K562 (cell line): ENCODE measurements at regions not wholly inside any gene's neighbourhood (a gene's known extent, or its start where the extent isn't known, plus 50 kb on each side); places are given as distances from the start of the nearest gene placed in this dataset.

Experiments
- BHLHE40 ChIP-seq: IDR thresholded peaks from 2 replicates; pipeline ENCODE4 v1.6.1; 2011; ENCODE audit warnings: low read length, improper control_type of control experiment
- E4F1 ChIP-seq: fragments of 250-450 bp; sonication (Bioruptor Pico); IDR thresholded peaks from 2 replicates; pipeline ENCODE4 v1.5.0; 2021; ENCODE audit warnings: mild to moderate bottlenecking, borderline replicate concordance
- JUND ChIP-seq, 2 experiments: IDR thresholded peaks; 2 replicates in 1 of 2; 3 replicates in 1 of 2; pipeline ENCODE4 v1.6.1; 2011; ENCODE audit warnings: borderline replicate concordance in 2 of 2, low read depth in 2 of 2, low read length in 2 of 2, improper control_type of control experiment in 1 of 2, missing biosample characterization in 1 of 2, missing genetic modification characterization in 1 of 2, missing genetic modification reagents in 1 of 2
- MXI1 ChIP-seq: IDR thresholded peaks from 2 replicates; pipeline ENCODE4 v1.6.1; 2011; ENCODE audit warnings: low read depth, mild to moderate bottlenecking, improper control_type of control experiment, low read length
- POLR2AphosphoS2 ChIP-seq: IDR thresholded peaks from 2 replicates; pipeline ENCODE4 v1.6.1; 2012; ENCODE audit warnings: low read length, improper control_type of control experiment
- POLR2AphosphoS5 ChIP-seq: IDR thresholded peaks from 2 replicates; pipeline ENCODE4 v1.6.1; 2011; ENCODE audit warnings: mild to moderate bottlenecking, low read depth, low read length, moderate library complexity; ENCODE audit not compliant: control insufficient read depth, insufficient read depth
- SMAD1 ChIP-seq: fragments of 150-350 bp; IDR thresholded peaks from 2 replicates; pipeline ENCODE4 v1.6.1; 2014; ENCODE audit warnings: low read length, low read depth; ENCODE audit not compliant: partially characterized antibody
- SMARCE1 ChIP-seq: fragments of 450-650 bp; IDR thresholded peaks from 2 replicates; pipeline ENCODE4 v1.7.1; 2016; ENCODE audit warnings: mild to moderate bottlenecking
- TCF7 ChIP-seq: sonication (generic); IDR thresholded peaks from 2 replicates; pipeline ENCODE4 v1.6.1; 2016; ENCODE audit warnings: antibody characterized with exemption, borderline replicate concordance
- TEAD4 ChIP-seq, 2 experiments: sonication (generic) in 1 of 2; formaldehyde crosslinking in 1 of 2; IDR thresholded peaks; 2 replicates each; pipeline versions ENCODE4 v1.6.1 to v1.8.0; 2012 to 2022; ENCODE audit warnings: borderline replicate concordance in 1 of 2, inconsistent platforms in 1 of 2, low read length in 1 of 2, mild to moderate bottlenecking in 1 of 2, missing genetic modification reagents in 1 of 2
- TF ChIP-seq, protein P1 (sequence below): fragments of 250-450 bp; sonication (Bioruptor Pico); IDR thresholded peaks from 2 replicates; pipeline ENCODE4 v1.4.0; 2020; ENCODE audit warnings: mild to moderate bottlenecking, moderate library complexity
- TF ChIP-seq, protein P2 (sequence below), 2 experiments: fragments of 450-650 bp; formaldehyde crosslinking in 1 of 2; IDR thresholded peaks; 2 replicates each; pipeline versions ENCODE4 v1.4.0 to v1.6.1; 2014 to 2020; ENCODE audit warnings: mild to moderate bottlenecking in 2 of 2, borderline replicate concordance in 1 of 2, low read depth in 1 of 2
- TF ChIP-seq, protein P3 (sequence below): sonication (generic); formaldehyde crosslinking; IDR thresholded peaks from 2 replicates; pipeline ENCODE4 v1.8.1; 2023; ENCODE audit warnings: mild to moderate bottlenecking, missing genetic modification reagents
- TF ChIP-seq, protein P4 (sequence below), 2 experiments: fragments of 450-650 bp in 1 of 2; IDR thresholded peaks; 2 replicates each; pipeline ENCODE4 v1.6.1; 2011 to 2017; ENCODE audit warnings: low read depth in 2 of 2, antibody characterized with exemption in 1 of 2, borderline replicate concordance in 1 of 2, low read length in 1 of 2, mild to moderate bottlenecking in 1 of 2, mixed read lengths in 1 of 2; ENCODE audit not compliant: control insufficient read depth in 1 of 2

- TF ChIP-seq JUND (IDR thresholded peaks at IDR 0.05; ENCODE audit: borderline replicate concordance, low read depth, low read length) = no peak
- no peak for TF ChIP-seq JUND (tag; IDR thresholded peaks at IDR 0.05; ENCODE audit: borderline replicate concordance, low read depth, low read length)
- TF ChIP-seq SMAD1 = no peak
- TF ChIP-seq, protein P1, sequence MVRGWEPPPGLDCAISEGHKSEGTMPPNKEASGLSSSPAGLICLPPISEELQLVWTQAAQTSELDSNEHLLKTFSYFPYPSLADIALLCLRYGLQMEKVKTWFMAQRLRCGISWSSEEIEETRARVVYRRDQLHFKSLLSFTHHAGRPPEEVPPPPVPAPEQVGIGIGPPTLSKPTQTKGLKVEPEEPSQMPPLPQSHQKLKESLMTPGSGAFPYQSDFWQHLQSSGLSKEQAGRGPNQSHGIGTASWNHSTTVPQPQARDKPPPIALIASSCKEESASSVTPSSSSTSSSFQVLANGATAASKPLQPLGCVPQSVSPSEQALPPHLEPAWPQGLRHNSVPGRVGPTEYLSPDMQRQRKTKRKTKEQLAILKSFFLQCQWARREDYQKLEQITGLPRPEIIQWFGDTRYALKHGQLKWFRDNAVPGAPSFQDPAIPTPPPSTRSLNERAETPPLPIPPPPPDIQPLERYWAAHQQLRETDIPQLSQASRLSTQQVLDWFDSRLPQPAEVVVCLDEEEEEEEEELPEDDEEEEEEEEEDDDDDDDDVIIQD = no peak
- TF ChIP-seq SMARCE1 = no peak
- TF ChIP-seq, protein P2, sequence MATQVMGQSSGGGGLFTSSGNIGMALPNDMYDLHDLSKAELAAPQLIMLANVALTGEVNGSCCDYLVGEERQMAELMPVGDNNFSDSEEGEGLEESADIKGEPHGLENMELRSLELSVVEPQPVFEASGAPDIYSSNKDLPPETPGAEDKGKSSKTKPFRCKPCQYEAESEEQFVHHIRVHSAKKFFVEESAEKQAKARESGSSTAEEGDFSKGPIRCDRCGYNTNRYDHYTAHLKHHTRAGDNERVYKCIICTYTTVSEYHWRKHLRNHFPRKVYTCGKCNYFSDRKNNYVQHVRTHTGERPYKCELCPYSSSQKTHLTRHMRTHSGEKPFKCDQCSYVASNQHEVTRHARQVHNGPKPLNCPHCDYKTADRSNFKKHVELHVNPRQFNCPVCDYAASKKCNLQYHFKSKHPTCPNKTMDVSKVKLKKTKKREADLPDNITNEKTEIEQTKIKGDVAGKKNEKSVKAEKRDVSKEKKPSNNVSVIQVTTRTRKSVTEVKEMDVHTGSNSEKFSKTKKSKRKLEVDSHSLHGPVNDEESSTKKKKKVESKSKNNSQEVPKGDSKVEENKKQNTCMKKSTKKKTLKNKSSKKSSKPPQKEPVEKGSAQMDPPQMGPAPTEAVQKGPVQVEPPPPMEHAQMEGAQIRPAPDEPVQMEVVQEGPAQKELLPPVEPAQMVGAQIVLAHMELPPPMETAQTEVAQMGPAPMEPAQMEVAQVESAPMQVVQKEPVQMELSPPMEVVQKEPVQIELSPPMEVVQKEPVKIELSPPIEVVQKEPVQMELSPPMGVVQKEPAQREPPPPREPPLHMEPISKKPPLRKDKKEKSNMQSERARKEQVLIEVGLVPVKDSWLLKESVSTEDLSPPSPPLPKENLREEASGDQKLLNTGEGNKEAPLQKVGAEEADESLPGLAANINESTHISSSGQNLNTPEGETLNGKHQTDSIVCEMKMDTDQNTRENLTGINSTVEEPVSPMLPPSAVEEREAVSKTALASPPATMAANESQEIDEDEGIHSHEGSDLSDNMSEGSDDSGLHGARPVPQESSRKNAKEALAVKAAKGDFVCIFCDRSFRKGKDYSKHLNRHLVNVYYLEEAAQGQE (IDR thresholded peaks at IDR 0.05; ENCODE audit: borderline replicate concordance) = no peak
- TF ChIP-seq, protein P2 (CRISPR knock-in tag; IDR thresholded peaks at IDR 0.05; ENCODE audit: low read depth) = no peak
- TF ChIP-seq, protein P3, sequence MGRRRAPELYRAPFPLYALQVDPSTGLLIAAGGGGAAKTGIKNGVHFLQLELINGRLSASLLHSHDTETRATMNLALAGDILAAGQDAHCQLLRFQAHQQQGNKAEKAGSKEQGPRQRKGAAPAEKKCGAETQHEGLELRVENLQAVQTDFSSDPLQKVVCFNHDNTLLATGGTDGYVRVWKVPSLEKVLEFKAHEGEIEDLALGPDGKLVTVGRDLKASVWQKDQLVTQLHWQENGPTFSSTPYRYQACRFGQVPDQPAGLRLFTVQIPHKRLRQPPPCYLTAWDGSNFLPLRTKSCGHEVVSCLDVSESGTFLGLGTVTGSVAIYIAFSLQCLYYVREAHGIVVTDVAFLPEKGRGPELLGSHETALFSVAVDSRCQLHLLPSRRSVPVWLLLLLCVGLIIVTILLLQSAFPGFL (CRISPR knock-in tag) = no peak
- no peak for TF ChIP-seq TEAD4 (IDR thresholded peaks at IDR 0.05; ENCODE audit: low read length)
- TF ChIP-seq TEAD4 (CRISPR knock-in tag; IDR thresholded peaks at IDR 0.05; ENCODE audit: borderline replicate concordance) = no peak
- no peak for TF ChIP-seq BHLHE40
- no peak for TF ChIP-seq TCF7
- no peak for TF ChIP-seq E4F1
- no peak for TF ChIP-seq MXI1
- no peak for TF ChIP-seq POLR2AphosphoS5
- TF ChIP-seq, protein P4, sequence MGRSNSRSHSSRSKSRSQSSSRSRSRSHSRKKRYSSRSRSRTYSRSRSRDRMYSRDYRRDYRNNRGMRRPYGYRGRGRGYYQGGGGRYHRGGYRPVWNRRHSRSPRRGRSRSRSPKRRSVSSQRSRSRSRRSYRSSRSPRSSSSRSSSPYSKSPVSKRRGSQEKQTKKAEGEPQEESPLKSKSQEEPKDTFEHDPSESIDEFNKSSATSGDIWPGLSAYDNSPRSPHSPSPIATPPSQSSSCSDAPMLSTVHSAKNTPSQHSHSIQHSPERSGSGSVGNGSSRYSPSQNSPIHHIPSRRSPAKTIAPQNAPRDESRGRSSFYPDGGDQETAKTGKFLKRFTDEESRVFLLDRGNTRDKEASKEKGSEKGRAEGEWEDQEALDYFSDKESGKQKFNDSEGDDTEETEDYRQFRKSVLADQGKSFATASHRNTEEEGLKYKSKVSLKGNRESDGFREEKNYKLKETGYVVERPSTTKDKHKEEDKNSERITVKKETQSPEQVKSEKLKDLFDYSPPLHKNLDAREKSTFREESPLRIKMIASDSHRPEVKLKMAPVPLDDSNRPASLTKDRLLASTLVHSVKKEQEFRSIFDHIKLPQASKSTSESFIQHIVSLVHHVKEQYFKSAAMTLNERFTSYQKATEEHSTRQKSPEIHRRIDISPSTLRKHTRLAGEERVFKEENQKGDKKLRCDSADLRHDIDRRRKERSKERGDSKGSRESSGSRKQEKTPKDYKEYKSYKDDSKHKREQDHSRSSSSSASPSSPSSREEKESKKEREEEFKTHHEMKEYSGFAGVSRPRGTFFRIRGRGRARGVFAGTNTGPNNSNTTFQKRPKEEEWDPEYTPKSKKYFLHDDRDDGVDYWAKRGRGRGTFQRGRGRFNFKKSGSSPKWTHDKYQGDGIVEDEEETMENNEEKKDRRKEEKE (IDR thresholded peaks at IDR 0.05; ENCODE audit: borderline replicate concordance in 1 of 2, control insufficient read depth in 1 of 2, low read depth in 2 of 2, low read length in 1 of 2) = no peak
- TF ChIP-seq POLR2AphosphoS2 = no peak
These were observed 266.0 kb upstream of the ZFHX3 start for GRCh38 chr16:73313950-73314349.
